Stimulated activated naive CD4-positive, alpha-beta T cell (primary cell): ENCODE measurements at regions not wholly inside any gene's neighbourhood (a gene's known extent, or its start where the extent isn't known, plus 50 kb on each side); places are given as distances from the start of the nearest gene placed in this dataset.

Experiments used
- DNase-seq, 6 experiments: peaks; one replicate each; lab custom pipeline; 2025; lab: John Stamatoyannopoulos, UW

DNA sequence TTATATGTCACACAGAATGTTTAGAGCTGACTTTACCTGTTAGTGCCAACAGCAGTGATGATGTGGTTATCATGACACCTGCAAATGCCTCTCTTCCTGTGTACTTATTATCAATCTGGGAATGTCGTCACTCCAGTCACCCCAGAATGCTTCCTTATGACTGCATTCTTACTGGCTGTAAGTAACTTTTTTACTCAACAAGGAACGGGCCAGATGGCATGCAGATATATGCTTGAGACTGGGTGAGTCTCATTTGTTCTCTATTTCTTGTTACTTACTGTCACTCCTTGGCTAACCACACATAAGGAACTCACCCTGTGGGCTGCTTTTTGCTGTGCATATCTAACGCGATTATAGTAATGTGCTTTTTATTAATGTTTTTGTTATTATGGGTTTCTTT, 385.5 kb upstream of the MEF2C start:
- no peak for DNase-seq

DNA sequence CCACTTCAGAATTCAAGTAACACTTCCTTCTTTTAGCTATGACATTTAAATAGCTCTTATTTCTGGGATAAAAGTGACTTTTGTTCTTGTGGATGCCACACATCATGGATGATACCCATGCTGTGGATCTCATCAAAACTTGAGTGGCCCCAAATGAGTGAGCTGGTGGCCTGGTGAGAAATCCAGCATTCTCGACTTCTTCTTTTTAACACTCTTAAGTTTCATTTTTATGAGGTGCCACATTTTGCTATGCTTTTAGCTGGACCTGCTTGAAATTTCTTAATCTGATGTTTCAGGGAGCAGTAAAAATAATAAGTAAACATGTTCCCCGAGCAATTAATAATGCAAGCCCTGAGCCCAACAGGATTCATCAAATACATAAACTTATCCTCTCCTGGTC, 384.8 kb upstream of the MEF2C start:
- DNase-seq, result no peak

DNA sequence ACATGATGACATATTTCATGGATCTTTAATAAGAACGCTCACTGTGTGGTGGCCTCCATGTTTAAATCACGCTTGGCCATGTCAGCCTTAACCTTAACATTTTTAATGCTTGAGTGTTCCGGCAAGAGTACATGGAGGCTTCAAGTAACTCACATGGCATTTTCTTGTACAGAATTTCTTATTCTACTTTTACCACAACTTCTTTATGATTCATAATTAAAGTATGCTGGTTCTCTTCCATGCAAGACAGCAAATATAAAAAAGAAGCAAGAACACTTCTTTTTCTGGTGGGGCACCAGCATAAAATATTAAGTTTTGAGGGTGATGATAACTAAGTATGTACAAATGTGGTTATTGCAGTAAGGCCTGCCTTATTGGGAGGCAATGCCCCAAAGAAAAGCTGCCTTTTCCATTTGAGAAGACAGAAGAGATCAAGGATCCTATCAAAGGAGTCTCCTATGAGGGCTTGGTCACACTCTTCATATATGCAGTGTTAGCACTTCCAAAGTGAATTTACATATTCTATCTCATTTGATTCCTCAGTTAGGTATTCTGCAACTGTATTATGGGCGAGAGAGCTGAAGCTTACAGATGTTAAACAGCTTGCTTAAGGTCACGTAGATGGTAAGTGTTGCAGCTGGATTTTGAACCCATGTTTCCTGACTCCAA, 382.7 kb upstream of the MEF2C start:
- no peak for DNase-seq

DNA sequence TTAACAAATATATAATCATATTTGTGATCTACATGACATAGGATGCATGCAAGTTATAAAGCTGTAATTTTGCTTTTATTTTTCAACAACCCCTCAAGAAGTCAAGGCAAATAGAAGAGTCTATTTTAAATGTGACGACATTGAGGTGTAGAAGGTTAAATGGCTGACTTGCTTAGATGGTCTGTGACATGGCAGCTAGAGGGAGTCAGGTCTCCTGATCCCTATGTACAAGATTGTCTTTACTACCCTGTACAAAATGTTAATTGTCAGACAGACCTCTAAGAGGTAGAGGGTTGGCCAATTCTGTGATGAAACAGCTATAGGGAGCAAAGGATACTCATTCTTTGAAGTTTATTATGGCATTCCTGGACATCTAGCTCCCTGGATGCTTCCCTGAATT, 380.9 kb upstream of the MEF2C start:
- DNase-seq, result no peak

DNA sequence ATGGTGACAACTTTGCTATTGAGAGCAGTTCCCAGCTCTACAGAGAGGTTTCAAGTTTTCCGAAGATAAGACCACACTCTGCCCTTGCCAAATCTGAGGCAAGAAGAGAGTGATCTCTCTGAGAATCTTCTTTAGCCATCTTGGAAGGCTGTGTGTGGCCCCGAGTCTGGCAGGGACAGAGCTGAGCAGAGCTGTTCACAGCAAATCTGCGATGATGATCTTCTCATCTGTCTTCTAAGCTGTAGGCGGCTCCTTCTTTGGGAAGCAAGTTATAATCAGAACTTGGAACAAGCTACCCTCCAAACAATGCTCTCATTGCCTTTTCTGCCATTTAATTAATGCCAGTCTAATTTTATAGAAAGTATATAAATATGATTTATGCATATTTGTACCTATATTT, 379.0 kb upstream of the MEF2C start:
- DNase-seq, result no peak

DNA sequence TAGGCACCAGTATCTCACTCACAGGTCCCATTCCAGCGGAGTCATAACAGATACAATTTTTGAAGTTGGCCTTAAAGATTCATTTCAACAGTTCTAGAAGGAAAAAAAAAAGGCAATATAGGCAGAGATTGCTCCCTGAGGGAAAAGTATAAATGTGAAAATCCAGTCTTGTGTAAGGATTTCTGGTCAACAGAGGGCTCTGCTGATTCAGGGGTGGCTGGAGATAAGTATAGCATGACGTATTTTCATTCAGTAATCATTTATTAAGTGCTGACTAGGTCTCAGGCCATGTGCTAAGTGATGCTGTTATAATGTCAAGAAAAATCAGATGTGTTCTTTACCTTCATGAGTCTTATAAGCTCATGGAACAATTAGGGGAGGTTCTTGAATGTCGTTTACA, 377.3 kb upstream of the MEF2C start:
- no peak for DNase-seq

DNA sequence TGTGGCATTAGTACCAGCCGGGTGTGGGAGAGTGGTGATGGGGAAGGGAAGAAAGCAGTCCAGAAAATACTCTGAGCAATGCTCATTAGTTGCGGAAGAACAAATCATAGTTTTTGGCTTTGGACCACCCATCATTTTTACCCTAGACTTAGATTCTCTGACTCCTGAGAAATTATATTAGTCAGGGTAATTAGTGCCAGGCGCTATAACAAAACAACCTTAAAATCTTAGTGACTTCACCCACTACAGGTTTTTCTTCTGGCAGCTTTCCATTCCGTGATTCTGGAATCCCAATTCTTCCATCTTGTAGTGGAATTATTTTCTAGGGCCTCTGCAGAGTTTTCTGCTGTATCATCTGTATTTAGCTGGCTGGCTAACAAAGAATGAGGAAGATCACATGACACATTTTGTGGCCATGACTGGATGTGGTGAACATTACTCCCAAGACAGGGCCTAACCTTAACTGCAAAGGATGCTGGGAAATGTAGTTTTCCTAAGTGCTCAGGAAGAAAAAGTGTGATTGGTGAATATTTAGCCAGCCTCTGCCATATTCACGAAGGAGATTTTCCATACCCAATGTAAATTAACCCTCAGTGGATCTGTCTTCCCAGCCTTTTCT, 373.0 kb upstream of the MEF2C start:
- no peak for DNase-seq

DNA sequence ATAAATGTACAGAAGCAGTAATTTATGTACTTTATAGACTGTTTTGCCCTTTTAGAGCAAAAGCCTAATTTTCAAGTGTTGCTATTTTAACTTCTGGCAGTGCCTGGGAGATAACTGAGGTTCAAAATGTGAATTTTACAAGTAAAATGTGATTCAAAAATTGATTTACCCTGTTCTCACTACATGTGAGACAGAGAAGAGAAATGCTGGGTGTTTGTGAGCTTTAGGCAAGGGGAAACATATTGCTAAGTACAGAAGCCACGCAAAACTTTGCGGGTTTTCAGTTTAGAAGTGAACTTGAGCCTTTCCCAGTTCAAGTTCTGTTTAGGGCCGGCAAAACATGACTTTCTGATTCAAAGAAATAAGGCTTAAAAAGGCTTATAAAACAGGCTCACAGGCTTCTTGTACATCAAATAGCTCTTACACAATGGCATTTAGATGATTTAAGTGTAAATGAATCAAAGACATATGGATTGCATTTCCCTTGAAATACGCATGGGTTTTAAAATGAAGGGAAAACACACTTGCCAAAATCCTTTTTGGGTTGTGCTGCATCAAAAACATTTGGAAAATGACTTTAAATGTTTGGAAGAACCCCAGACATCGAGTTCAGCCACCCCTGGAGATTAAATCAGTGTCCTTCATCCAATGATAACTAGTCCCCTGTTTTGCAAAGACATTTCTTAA, 370.8 kb upstream of the MEF2C start:
- no peak for DNase-seq

DNA sequence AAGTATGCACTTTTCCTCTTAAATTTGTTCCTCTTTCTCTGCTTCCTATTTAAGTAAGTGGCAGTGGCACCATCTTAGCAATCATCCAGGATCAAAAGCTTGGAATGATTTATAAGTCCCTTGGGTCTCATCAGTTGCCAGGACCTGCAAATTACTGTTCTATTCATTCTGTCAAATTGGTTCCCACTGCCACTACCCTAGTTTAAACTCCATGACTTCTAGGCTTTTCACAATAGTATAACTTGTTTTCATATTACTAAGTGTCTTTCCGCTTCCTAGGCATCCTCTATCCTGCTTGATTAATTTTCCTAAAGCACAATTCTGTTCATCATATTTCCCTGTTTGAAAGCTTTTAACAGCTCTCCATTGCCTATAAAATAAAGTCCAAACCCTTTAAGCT, 363.9 kb upstream of the MEF2C start:
- no peak for DNase-seq

DNA sequence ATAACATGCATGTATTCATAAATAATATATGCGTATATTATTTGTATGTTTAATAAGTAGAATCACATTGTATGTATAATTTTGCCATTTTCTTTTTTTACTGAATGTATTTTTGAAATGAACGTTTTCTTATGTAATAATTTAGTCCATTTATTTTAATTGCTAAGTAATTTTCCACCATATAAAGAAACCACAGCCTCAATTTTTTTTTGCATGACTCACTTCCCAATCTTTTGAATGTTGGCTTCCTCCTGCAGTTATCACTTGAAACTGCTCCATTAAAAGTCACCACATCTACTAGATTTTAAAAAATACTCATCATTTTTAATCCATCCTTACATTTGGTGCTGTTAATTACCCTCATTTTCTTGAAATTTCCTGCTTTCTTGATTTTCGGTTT, 363.3 kb upstream of the MEF2C start:
- DNase-seq, result no peak

DNA sequence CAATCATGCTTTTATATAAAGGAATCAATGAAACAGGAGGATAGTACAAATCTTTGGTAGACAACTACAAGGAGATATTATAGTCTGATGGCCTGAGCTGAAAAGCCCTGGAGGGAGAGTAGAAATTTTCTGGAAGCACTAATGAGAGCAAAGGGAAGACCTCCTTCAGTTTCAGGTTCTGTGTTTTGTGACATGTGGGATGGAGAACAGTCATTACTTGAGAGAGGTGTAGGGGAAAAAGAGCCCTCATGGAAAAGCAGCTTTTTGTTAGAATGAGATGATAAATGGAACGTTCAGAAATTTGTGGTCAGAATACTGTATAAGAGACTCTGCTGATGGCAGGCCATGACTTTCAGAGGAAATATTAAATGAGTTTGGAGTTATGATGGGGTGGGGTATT, 360.6 kb upstream of the MEF2C start:
- no peak for DNase-seq

DNA sequence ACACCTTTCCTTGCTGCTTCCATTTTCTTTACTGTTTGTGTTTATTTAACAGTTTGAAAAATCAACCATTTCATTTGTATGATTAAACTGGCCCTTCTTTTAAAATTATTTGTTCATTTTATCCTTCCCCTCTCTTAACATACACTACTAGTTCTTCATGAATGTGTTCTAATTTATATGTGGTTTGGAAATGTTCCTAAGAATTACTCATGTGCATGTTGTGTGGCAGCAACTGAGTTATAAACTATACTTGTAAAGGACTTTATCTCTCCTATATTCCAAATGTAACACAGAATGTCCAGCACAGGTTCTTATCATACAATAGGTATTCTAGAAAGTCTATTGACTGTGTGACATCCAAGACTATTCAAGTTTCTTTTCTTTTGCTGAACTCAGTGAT, 358.2 kb upstream of the MEF2C start:
- no peak for DNase-seq

DNA sequence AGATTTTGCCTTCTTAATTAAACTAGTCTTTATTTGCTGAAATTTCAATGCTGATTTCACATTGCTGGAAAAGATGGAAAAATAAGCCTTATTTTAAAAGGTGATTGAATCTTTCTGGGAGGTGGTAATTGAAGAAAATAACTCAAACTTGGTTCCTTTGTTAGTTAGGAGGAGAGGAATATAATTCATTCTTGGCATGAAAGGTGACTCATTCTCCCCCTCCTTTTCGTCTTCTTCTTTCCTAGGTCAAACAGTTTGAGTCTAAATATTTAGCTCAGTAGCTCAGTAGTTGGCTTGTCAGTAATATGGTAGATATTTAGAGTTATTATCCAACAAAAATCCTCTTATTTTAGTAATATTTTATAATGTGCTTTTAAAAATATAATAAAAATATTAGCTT, 353.9 kb upstream of the MEF2C start:
- DNase-seq, result no peak

DNA sequence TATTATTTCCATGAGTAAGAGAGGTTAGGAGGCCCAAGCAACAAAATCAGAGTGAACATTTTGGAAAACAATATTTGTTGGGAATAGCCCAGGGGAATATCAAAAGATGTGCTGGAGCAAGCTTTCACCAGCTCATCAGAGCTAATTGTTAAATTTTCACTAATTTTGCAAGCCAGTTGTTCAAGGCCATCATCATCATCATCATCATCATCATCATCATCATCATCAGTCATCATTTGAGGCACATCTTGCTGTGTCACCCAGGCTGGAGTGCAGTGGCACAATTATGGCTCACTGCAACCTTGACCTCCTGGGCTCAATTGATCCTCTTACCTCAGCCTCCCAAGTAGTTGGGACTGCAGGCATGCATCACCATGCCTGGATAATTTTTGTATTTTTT, 350.5 kb upstream of the MEF2C start:
- no peak for DNase-seq

DNA sequence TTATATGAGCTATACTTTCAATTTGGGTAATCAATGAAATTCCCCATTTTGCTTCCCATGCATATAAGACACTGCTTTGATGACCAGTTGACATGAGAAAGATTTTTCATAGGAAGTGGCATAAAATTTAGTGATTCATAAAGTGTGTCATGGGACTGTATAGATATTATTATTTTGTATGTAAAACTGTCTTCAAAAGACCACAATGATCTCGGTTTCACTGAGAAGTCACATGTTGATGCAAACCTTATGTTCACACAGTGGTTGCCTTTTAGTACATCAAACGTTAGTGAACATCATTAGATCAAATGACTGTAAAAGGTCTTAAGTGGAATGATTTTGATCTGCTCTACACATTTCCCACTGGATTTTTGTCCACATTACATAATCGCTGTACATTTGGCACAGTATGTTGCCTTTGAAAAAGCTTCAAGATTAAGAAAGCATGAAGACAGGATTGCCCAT, 349.2 kb upstream of the MEF2C start:
- DNase-seq, result no peak

DNA sequence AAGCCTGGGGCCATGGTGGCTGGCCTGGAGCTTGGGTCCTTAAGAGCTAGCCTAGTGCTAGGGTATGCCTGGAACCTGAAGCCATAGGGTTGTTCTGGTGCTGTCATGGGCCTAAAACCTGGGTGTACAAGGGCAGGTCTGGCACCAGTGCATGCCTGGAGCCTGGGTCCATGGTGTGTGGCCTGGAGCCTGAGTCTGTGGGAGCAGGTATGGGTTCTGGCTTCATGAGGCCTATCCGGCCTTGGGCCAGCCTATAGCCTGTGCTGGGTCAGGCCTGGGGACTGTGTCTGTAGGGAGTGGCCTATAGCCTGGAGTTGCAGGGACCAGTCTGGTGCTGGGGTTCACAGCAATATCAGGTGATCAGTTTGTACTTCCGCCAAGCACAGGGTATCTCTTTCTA, 347.2 kb upstream of the MEF2C start:
- no peak for DNase-seq

DNA sequence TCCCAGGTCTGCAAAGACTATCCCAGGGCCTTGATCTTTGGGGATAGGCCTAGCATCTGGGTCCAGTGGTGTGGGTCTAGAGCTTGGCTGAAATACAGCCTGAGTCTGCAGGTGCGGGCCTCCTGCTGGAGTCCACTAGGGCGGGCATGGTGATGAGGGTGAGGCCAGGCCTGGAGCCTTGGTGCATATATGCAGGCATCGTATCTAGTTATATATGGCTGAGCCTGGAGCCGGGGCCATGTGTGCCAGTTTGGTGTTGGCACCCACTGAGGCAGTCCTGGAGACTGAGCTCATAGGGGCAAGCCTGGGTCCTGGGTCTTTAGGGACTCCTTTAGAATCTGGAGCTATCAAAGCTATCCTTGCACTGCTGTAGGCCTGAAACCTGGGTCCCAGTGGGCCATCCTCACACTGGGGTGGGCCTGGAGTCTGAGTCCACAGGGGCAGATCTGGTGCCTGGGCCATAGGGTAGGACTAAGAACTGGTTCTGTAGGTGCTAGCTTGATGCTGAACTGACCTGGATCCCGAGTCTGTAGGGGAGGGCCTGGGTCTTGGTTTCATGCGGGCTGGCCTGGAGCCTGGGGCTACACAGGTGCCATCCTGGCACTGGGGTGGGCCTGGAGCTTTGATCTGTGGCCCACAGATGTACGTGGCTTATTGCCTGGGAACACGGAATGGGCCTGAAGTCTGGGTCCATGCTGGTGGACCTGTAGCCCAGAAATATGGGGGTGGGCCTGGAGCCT, 346.5 kb upstream of the MEF2C start:
- no peak for DNase-seq

DNA sequence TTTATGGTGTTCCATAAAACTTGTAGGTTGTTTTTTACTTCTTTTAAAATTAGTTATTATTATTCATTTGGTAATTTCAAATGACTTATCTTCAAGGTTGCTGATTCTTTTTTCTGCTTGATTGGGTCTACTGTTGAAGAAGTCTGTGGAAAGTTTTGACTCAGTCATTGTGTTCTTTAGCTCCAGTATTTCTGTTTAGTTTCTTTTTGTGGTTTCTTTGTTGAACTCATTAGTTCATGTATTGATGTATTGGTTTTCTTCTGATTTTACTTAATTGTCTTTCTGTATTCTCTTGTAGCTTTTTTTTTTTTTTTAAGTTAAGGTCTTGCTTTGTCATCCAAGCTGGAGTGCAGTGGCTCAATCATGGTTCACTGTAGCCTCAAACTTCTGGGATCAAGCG, 345.4 kb upstream of the MEF2C start:
- no peak for DNase-seq

DNA sequence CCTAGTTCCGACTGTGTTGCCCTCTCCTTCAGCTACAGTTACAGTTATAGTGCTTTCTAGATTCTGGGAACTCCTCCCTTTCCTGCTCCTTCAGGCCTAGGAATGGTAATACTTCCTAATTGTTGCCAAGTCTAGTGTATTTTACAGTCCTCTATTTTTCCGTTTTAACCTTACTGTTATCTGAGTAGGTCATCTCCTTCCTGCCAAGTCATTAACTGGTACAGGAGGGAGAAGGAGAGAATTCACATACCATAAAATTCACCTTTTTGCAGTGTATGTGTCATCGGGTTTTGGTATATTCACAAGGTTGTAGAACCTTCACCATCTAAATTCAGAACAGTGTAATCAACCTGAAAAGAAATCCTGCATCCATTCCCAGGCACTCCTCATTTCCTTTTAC, 335.4 kb upstream of the MEF2C start:
- DNase-seq, result no peak

DNA sequence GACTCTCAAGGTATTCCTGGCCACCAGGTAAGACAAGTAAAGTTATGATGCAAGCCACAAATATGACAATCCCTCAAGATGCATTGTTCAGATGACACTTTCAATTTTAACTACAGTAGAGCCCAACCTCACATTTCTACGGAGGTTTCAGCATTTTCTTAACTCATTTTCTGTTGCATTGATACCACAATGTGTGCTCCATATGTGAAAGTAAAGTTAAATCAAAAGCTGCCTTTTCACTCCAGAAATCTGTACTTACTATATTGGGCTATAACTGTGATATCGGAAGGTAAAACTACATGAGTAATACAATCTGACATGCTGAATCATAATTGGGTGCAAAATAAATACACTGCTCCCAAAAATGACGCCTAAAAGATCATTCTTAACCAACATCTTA, 333.6 kb upstream of the MEF2C start:
- no peak for DNase-seq

DNA sequence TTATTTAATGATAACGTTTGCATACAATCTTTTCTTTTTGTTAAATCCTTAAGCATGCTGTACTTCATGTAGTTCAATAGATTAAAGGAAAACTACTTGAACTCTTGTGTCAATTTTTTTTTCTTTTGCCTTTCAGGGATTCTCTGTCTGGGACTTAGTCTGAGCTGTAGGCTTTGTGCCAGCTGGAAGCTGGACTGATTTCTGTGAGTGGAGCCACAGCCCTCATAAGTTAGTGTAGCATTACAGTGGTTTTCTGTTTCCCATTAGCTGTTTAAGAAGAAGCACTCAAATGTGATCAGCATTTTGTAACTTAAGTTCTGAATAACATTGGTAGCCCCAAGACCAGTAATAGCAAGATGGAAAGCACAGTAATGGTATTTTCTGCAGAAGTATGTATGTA, 330.6 kb upstream of the MEF2C start:
- DNase-seq, result no peak

DNA sequence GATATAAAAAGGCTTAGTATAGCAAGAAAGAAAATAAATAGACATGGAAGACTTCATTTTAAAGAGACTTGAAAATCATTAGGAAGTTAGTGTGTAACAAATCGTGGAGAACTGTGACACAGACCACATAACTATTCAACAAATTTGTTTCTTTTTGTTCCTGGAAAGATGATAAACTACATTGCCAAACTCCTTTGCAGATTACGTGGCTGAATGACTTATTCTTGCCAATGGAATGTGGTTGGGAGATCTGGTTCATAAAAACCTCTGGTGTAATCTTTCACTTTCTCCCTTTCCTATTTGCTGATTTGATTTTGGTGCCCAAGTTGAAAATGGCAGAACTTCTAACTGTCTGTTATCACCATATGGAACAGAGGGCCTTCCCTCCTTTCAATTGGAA, 328.9 kb upstream of the MEF2C start:
- DNase-seq, result no peak

DNA sequence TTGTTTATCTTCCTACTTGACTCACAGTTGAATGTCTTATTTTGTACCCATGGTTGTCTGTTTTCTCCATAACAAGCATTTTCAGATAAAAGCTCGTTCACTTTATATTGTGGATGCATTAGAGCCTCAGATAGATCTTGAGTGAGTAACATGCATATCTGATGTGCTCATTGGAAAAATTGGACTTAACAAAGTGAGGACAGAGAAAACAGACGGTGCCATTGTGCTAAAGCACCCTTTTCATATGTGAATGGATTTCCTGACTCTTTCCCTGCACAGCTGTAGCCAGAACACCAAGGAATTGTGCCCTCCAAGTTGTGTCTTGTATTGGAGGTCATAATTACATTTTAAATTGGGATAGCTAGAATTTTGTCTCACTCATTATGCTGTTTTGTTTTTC, 325.8 kb upstream of the MEF2C start:
- DNase-seq, result no peak
